ENCODE measurements at regions not wholly inside any gene's neighbourhood (a gene's known extent, or its start where the extent isn't known, plus 50 kb on each side); places are given as distances from the start of the nearest gene placed in this dataset.

GRCh38 chr6:126433927-126434326 is 94.0 kb downstream of the CENPW start:
- H3K36me3 ChIP-seq, result no peaks in the 10 kb centered on the region
- DNase-seq (ENCODE audit: low spot score in 2 of 2), result no peak
- TF ChIP-seq POLR2A (IDR thresholded peaks at IDR 0.05) (no peak), CTCF (IDR thresholded peaks at IDR 0.05) (no peak), EP300 (IDR thresholded peaks at IDR 0.05) (no peak)
- no peaks in the 10 kb centered on the region for H3K9me3 ChIP-seq
- no peaks in the 10 kb centered on the region for H3K27me3 ChIP-seq
- H3K27ac ChIP-seq, result no peak overlapping the region
- no peak overlapping the region for H3K4me3 ChIP-seq
- H3K4me1 ChIP-seq, result no peaks in the 10 kb centered on the region

- Histone ChIP-seq H3K36me3 (no peaks in the 10 kb centered on the region), H3K27me3 (no peaks in the 10 kb centered on the region), H3K9me3 (no peaks in the 10 kb centered on the region), H3K4me1 (no peaks in the 10 kb centered on the region), H3K4me3 (no peak overlapping the region), H3K27ac (no peak overlapping the region)
- no peak for DNase-seq (ENCODE audit: low spot score in 2 of 2)
- no peak for TF ChIP-seq POLR2A (IDR thresholded peaks at IDR 0.05)
Measured at GRCh38 chr6:126437205-126437604, 97.3 kb downstream of the CENPW start.

GRCh38 chr6:126439040-126439439 is 99.1 kb downstream of the CENPW start:
- Histone ChIP-seq H3K9me3 (no peaks in the 10 kb centered on the region), H3K27ac (no peak overlapping the region), H3K36me3 (no peaks in the 10 kb centered on the region), H3K27me3 (no peaks in the 10 kb centered on the region), H3K4me3 (no peak overlapping the region), H3K4me1 (no peaks in the 10 kb centered on the region)
- no peak for DNase-seq (ENCODE audit: low spot score in 2 of 2)
- 48 to 81% methylated on average over 1 of the region's 1 CpG for WGBS, 2 donors
- TF ChIP-seq EP300 (IDR thresholded peaks at IDR 0.05), result no peak
- no peak for TF ChIP-seq POLR2A (IDR thresholded peaks at IDR 0.05)
- no peak for TF ChIP-seq CTCF (IDR thresholded peaks at IDR 0.05)

GRCh38 chr6:126440923-126441322 is 101.0 kb downstream of the CENPW start:
- no peaks in the 10 kb centered on the region for H3K9me3 ChIP-seq
- no peak overlapping the region for H3K27ac ChIP-seq
- no peaks in the 10 kb centered on the region for H3K36me3 ChIP-seq
- DNase-seq (ENCODE audit: low spot score in 2 of 2), result no peak
- H3K4me1 ChIP-seq, result no peaks in the 10 kb centered on the region
- 86 to 89% methylated on average over 2 of the region's 2 CpGs for WGBS, 2 donors
- H3K27me3 ChIP-seq, result no peaks in the 10 kb centered on the region
- H3K4me3 ChIP-seq, result no peak overlapping the region
- TF ChIP-seq POLR2A (IDR thresholded peaks at IDR 0.05) (no peak), EP300 (IDR thresholded peaks at IDR 0.05) (no peak), CTCF (IDR thresholded peaks at IDR 0.05) (no peak)

- H3K4me3 ChIP-seq, result no peak overlapping the region
- H3K27ac ChIP-seq, result no peak overlapping the region
- no peak for DNase-seq (ENCODE audit: low spot score in 2 of 2)
Measured at GRCh38 chr6:126444659-126445273, 104.9 kb downstream of the CENPW start.

More at GRCh38 chr6:126444659-126445273, 104.9 kb downstream of the CENPW start:
- Histone ChIP-seq H3K4me1 (no peaks in the 10 kb centered on the region), H3K36me3 (no peaks in the 10 kb centered on the region), H3K27me3 (no peaks in the 10 kb centered on the region), H3K9me3 (no peaks in the 10 kb centered on the region)
- no peak for TF ChIP-seq EP300 (IDR thresholded peaks at IDR 0.05)
- TF ChIP-seq POLR2A (IDR thresholded peaks at IDR 0.05), result no peak
- TF ChIP-seq CTCF (IDR thresholded peaks at IDR 0.05), result no peak
